ENCODE measurements at regions not wholly inside any gene's neighbourhood (a gene's known extent, or its start where the extent isn't known, plus 50 kb on each side); places are given as distances from the start of the nearest gene placed in this dataset.

DNA sequence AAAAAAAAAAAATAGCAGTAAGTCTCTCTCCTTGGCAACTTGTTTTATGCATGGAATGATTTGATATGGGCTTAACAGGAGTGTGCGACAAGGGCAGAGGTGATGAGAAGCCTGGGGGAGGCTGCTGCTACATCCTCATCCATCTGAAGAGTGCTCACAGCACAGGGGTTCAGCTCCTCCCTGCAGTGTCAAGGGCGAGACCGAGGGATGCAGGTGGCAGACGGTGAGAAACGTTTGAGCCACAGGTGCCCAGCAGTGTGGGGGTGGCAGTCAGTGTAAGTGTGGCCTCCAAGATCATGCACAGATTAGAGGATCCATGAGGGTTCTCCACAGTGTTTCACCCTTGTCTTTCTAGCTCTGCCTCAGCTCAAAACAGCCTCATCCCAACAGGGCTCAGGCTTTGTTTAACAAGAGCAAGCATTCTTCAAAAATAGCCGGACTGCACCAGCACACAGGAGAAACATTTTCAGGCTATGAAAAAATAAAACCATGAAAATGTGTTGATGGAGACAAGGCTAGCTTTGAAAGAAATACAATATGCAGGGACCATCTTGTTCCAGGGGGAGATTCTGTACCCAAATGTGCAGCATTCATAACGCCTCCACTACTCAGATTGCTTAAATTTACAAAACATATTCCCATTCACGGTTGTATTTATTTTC, 324.5 kb upstream of the MYT1L start:
- no peaks in the 10 kb centered on the region for H3K4me1 ChIP-seq
- H3K9me3 ChIP-seq: no peaks in the 10 kb centered on the region
- H3K27ac ChIP-seq: no peak overlapping the region
- H3K36me3 ChIP-seq: no peaks in the 10 kb centered on the region
- no peaks in the 10 kb centered on the region for H3K27me3 ChIP-seq
- TF ChIP-seq, protein P1, sequence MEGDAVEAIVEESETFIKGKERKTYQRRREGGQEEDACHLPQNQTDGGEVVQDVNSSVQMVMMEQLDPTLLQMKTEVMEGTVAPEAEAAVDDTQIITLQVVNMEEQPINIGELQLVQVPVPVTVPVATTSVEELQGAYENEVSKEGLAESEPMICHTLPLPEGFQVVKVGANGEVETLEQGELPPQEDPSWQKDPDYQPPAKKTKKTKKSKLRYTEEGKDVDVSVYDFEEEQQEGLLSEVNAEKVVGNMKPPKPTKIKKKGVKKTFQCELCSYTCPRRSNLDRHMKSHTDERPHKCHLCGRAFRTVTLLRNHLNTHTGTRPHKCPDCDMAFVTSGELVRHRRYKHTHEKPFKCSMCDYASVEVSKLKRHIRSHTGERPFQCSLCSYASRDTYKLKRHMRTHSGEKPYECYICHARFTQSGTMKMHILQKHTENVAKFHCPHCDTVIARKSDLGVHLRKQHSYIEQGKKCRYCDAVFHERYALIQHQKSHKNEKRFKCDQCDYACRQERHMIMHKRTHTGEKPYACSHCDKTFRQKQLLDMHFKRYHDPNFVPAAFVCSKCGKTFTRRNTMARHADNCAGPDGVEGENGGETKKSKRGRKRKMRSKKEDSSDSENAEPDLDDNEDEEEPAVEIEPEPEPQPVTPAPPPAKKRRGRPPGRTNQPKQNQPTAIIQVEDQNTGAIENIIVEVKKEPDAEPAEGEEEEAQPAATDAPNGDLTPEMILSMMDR (IDR thresholded peaks at IDR 0.05): no peak
- intact Hi-C loops (cut with DNase I): no loop called here
- no peak overlapping the region for H3K4me3 ChIP-seq
- no peak for DNase-seq
- no peak overlapping the region for H3K9ac ChIP-seq (ENCODE audit: low read depth in 2 of 2, low read length in 2 of 2)

GRCh38 chr2:2653231-2653630, 322.2 kb upstream of the MYT1L start:
- intact Hi-C loops (cut with DNase I): no loop called here
- TF ChIP-seq, protein P1 (IDR thresholded peaks at IDR 0.05): no peak
- H3K9me3 ChIP-seq: no peaks in the 10 kb centered on the region

DNA sequence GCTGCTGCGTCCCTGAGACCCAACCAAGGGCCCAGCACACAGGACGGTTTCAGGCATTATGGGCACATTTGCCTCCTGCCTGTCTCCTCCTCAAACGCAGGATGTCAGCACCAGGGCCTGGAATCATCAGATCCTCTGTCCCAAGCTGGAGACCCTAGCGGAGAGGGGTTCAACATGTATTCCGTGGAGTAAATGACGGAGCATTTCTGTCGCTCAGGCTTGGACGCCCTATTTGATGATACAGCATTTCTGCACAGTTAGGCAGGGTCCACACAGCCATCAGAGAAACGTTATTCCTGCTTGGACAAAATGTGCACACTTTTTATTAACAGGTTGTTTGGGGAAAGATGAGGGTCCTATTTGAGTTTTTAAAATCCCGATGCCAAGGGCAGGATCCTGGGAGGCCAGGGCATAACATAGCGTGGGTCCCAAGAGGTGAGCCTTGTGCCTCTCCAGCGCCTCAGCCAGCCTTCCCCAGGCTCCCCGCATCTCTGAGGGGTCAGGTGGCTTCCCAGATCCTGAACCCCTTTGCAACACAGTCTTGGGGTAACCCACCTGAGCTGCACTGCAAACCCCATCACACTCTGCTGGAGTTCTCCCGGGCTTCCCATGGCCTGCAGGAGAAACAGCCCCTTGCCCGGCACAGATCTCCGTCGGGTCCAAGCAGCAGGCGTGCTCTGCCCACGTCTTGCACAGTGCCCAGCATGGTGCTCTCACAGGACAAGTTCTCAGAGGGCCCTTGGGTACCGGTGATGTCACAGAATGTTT, 319.7 kb upstream of the MYT1L start:
- Histone ChIP-seq H3K27ac (no peak overlapping the region), H3K9ac (ENCODE audit: low read depth in 2 of 2, low read length in 2 of 2) (no peak overlapping the region), H3K4me3 (no peak overlapping the region), H3K4me1 (no peaks in the 10 kb centered on the region), H3K36me3 (no peaks in the 10 kb centered on the region), H3K9me3 (no peaks in the 10 kb centered on the region), H3K27me3 (no peaks in the 10 kb centered on the region)
- DNase-seq: no peak
- TF ChIP-seq, protein P1 (IDR thresholded peaks at IDR 0.05): no peak
- intact Hi-C loops (cut with DNase I): no loop called here

More at GRCh38 chr2:2653231-2653630, 322.2 kb upstream of the MYT1L start:
- no peak overlapping the region for H3K9ac ChIP-seq (ENCODE audit: low read depth in 2 of 2, low read length in 2 of 2)
- H3K4me1 ChIP-seq: no peaks in the 10 kb centered on the region
- H3K27me3 ChIP-seq: no peaks in the 10 kb centered on the region
- H3K27ac ChIP-seq: no peak overlapping the region
- DNase-seq: no peak
- no peaks in the 10 kb centered on the region for H3K36me3 ChIP-seq
- no peak overlapping the region for H3K4me3 ChIP-seq

GRCh38 chr2:2649109-2650072, 318.3 kb upstream of the MYT1L start:
- Histone ChIP-seq H3K4me3 (no peak overlapping the region), H3K9ac (ENCODE audit: low read depth in 2 of 2, low read length in 2 of 2) (no peak overlapping the region), H3K4me1 (no peaks in the 10 kb centered on the region), H3K36me3 (no peaks in the 10 kb centered on the region), H3K9me3 (no peaks in the 10 kb centered on the region), H3K27me3 (no peaks in the 10 kb centered on the region), H3K27ac (no peak overlapping the region)
- DNase-seq: no peak
- TF ChIP-seq, protein P1 (IDR thresholded peaks at IDR 0.05): no peak
- intact Hi-C loops (cut with DNase I): no loop called here

- Histone ChIP-seq H3K27ac (no peak overlapping the region), H3K36me3 (no peaks in the 10 kb centered on the region), H3K9ac (ENCODE audit: low read depth in 2 of 2, low read length in 2 of 2) (no peak overlapping the region), H3K9me3 (no peaks in the 10 kb centered on the region), H3K4me1 (no peaks in the 10 kb centered on the region), H3K4me3 (no peak overlapping the region), H3K27me3 (no peaks in the 10 kb centered on the region)
- intact Hi-C loops (cut with DNase I): no loop called here
- TF ChIP-seq, protein P1 (IDR thresholded peaks at IDR 0.05): no peak
- DNase-seq: no peak
Observed at GRCh38 chr2:2648094-2648493, 317.0 kb upstream of the MYT1L start.

Data from colonic mucosa (tissue), 4 donors.